Gastrocnemius medialis (tissue), 4 donors: ENCODE measurements at regions not wholly inside any gene's neighbourhood (a gene's known extent, or its start where the extent isn't known, plus 50 kb on each side); places are given as distances from the start of the nearest gene placed in this dataset.

Source experiments
- ATAC-seq, 2 donors: fragments of 150-250 bp; one replicate each; pipeline ENCODE4 v1.9.1; 2016
- DNase-seq, 2 donors: peaks; one replicate each; pipeline ENCODE4 v3.0.0-alpha.2; 2019
- H3K27ac ChIP-seq, 4 donors: fragments of 200-600 bp; sonication (generic); 1 replicate in 1 of 4; 2 replicates in 3 of 4; pipeline ENCODE4 v1.5.1; 2016 to 2018; ENCODE audit warnings: mild to moderate bottlenecking in 2 of 4, moderate library complexity in 1 of 4
- H3K27me3 ChIP-seq, 3 donors: fragments of 200-600 bp; sonication (generic) in 2 of 3; 1 replicate in 1 of 3; 2 replicates in 2 of 3; pipeline versions ENCODE4 v1.5.1 to v1.6.0; 2016 to 2019; ENCODE audit warnings: mild to moderate bottlenecking in 1 of 3, moderate library complexity in 1 of 3
- H3K36me3 ChIP-seq, 2 donors: fragments of 200-600 bp; sonication (generic) in 1 of 2; one replicate each; pipeline ENCODE4 v1.5.1; 2017 to 2018
- H3K4me1 ChIP-seq, 2 donors: fragments of 200-600 bp; sonication (generic) in 1 of 2; one replicate each; pipeline ENCODE4 v1.5.1; 2016 to 2017; ENCODE audit warnings: mild to moderate bottlenecking in 2 of 2
- H3K4me3 ChIP-seq, 4 donors: fragments of 200-600 bp; sonication (generic) in 3 of 4; 1 replicate in 1 of 4; 2 replicates in 3 of 4; pipeline ENCODE4 v1.5.1; 2016 to 2019; ENCODE audit warnings: mild to moderate bottlenecking in 2 of 4
- H3K9me3 ChIP-seq, 3 donors: fragments of 200-600 bp; sonication (generic) in 2 of 3; 1 replicate in 1 of 3; 2 replicates in 2 of 3; pipeline ENCODE4 v1.5.1; 2016 to 2019
- POLR2A ChIP-seq, 2 donors: fragments of 450-650 bp; IDR thresholded peaks; one replicate each; pipeline ENCODE4 v1.6.1; 2017; ENCODE audit warnings: antibody characterized with exemption in 2 of 2, mild to moderate bottlenecking in 2 of 2, moderate library complexity in 2 of 2
- in situ Hi-C, 4 donors: fragments of 200-750 bp; cut with MboI; loops; one replicate each; pipeline versions ENCODE4 v1.15.0 to v1.8.0; 2017; ENCODE audit warnings: low sequenced_read_pairs in 4 of 4
- intact Hi-C: fragments of 100-400 bp; cut with DNase I; formaldehyde crosslinking; loops from one replicate; pipeline ENCODE4 v1.15.1; 2023; ENCODE audit warnings: low total_unique reads
- TF ChIP-seq, protein P1 (sequence below), 5 experiments: fragments of 450-650 bp in 3 of 5; fragments of 200-600 bp in 2 of 5; sonication (generic) in 2 of 5; IDR thresholded peaks in 4 of 5; conservative IDR thresholded peaks in 1 of 5; 1 replicate in 4 of 5; 2 replicates in 1 of 5; pipeline ENCODE4 v1.5.1; 2016 to 2019; ENCODE audit warnings: antibody characterized with exemption in 5 of 5, mild to moderate bottlenecking in 3 of 5, moderate library complexity in 3 of 5

DNA sequence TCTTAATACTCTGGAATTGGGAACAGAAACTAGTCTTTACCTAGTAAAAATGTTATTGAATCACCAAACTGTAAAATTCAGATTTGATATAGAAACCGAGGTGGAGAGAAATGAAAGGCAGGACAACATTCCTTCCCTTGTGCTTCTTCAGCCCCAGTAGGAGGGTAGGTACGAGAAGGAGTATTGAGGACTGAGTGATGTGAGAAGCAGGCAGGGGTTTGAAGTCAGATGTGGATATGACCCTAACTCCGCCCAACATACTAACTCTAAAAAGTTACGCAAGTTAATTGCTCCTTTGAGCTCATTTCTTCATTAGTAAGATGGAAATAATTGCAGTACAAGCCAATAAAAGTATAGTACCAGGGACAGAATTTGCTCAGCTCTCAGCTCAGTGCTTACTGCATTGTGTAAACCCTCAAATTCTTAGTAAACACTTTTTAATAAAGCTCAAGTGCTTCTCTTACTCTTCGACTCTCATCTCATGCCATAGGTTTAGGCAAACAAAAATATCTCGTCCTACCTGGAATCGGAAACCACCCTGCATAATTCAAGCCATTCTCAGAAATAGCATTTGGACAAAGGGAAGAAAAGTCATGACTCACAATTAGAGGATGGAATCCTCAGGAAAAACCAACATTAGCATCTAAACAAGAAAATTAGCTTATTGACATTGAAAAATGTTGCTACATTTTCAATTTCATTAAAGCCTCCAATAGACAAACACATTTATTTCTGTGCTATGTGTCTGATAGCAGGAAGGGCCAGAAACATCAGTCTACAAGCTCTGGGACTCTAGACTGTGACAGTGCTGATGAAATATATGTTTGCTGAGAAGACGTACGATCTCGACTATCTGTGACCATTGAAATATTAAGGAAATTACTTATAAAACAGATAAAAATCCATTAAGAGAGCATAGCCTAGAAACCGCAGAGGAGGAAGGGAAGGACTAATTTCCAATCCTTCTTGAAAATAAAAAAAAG is 161.3 kb downstream of the HNMT start:
- no peaks in the 10 kb centered on the region for H3K4me1 ChIP-seq
- no peaks in the 10 kb centered on the region for H3K9me3 ChIP-seq
- H3K27ac ChIP-seq: no peak overlapping the region
- DNase-seq (no peak), ATAC-seq (no peak)
- in situ Hi-C loops: no loop called here
- intact Hi-C loops: no loop called here
- TF ChIP-seq POLR2A (IDR thresholded peaks at IDR 0.05): no peak
- TF ChIP-seq, protein P1, sequence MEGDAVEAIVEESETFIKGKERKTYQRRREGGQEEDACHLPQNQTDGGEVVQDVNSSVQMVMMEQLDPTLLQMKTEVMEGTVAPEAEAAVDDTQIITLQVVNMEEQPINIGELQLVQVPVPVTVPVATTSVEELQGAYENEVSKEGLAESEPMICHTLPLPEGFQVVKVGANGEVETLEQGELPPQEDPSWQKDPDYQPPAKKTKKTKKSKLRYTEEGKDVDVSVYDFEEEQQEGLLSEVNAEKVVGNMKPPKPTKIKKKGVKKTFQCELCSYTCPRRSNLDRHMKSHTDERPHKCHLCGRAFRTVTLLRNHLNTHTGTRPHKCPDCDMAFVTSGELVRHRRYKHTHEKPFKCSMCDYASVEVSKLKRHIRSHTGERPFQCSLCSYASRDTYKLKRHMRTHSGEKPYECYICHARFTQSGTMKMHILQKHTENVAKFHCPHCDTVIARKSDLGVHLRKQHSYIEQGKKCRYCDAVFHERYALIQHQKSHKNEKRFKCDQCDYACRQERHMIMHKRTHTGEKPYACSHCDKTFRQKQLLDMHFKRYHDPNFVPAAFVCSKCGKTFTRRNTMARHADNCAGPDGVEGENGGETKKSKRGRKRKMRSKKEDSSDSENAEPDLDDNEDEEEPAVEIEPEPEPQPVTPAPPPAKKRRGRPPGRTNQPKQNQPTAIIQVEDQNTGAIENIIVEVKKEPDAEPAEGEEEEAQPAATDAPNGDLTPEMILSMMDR (IDR thresholded peaks at IDR 0.05 in 4 of 5, conservative IDR thresholded peaks at IDR 0.05 in 1 of 5): no peak
- no peaks in the 10 kb centered on the region for H3K27me3 ChIP-seq
- no peaks in the 10 kb centered on the region for H3K36me3 ChIP-seq
- no peak overlapping the region for H3K4me3 ChIP-seq

DNA sequence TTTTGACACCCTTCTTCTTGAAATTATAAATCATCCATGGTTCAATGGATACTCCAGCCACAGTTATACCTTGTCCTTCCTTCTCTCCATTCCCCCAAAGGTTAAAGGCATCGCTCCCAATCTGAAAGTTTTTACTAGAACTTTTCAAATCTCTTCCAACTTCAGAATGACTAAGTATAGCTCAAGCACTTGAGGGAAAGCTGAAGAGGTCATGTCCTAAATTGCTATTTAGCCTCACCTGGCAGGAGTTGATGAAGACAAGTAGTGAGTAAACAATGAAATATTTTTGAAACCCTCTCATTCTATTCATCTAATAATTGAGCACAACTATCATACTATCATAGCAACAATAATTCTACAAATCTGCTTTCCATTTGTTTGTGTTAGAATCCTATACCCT is 167.8 kb downstream of the HNMT start:
- no peaks in the 10 kb centered on the region for H3K9me3 ChIP-seq
- H3K27me3 ChIP-seq: no peaks in the 10 kb centered on the region
- intact Hi-C loops: no loop called here
- H3K27ac ChIP-seq: no peak overlapping the region
- no peaks in the 10 kb centered on the region for H3K4me1 ChIP-seq
- H3K36me3 ChIP-seq: no peaks in the 10 kb centered on the region
- H3K4me3 ChIP-seq: no peak overlapping the region
- no peak for TF ChIP-seq POLR2A (IDR thresholded peaks at IDR 0.05)
- TF ChIP-seq, protein P1 (IDR thresholded peaks at IDR 0.05 in 4 of 5, conservative IDR thresholded peaks at IDR 0.05 in 1 of 5): no peak
- in situ Hi-C loops: no loop called here
- ATAC-seq (no peak), DNase-seq (no peak)

DNA sequence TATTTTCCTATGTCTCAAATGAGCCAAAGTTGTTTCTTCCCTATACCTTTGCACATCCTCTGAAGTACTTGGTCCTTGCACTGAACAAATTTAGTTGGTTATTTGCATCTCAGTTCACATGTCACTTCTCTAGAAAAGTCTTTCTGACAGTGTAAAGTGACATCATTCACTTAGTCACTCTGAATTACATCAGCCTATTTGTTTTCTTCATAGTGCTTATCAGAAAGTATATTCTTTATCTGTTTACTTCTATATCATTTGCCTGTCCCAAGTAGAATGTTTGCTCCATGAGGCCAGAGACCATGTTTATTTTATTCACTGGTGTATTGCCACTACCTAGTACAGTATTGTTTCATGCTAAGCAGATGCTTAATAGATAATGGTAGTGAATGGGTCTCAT is 173.7 kb downstream of the HNMT start:
- ATAC-seq (no peak), DNase-seq (no peak)
- intact Hi-C loops (no loop called here), in situ Hi-C loops (no loop called here)
- H3K4me3 ChIP-seq: no peak overlapping the region
- TF ChIP-seq POLR2A (IDR thresholded peaks at IDR 0.05): no peak
- TF ChIP-seq, protein P1 (IDR thresholded peaks at IDR 0.05 in 4 of 5, conservative IDR thresholded peaks at IDR 0.05 in 1 of 5): no peak
- H3K27ac ChIP-seq: no peak overlapping the region
- no peaks in the 10 kb centered on the region for H3K9me3 ChIP-seq
- H3K4me1 ChIP-seq: no peaks in the 10 kb centered on the region
- H3K27me3 ChIP-seq: no peaks in the 10 kb centered on the region
- no peaks in the 10 kb centered on the region for H3K36me3 ChIP-seq

DNA sequence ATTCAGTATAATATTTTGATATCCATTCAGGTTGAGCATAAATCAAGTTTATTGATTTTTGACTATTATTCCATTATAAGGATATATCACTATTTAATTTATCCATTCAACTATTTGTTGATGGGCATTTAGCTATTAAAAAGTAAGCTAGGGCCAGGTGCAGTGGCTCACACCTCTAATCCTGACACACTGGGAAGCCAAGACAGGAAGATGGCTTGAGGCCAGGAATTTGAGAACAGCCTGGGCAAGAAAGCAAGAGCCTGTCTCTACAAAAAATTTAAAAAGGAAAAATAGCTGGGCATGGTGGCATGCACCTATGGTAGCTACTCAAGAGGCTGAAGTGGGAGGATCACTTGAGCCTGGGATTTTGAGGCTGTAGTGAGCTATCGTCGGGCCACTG is 183.5 kb downstream of the HNMT start:
- in situ Hi-C loops: no loop called here

More for the DNA sequence above, 183.5 kb downstream of the HNMT start:
- DNase-seq: no peak
- no peak overlapping the region for H3K27ac ChIP-seq
- no peaks in the 10 kb centered on the region for H3K4me1 ChIP-seq
- H3K36me3 ChIP-seq: no peaks in the 10 kb centered on the region
- intact Hi-C loops: no loop called here
- no peaks in the 10 kb centered on the region for H3K9me3 ChIP-seq
- H3K27me3 ChIP-seq: no peaks in the 10 kb centered on the region
- no peak for ATAC-seq
- no peak overlapping the region for H3K4me3 ChIP-seq
- TF ChIP-seq, protein P1 (IDR thresholded peaks at IDR 0.05 in 4 of 5, conservative IDR thresholded peaks at IDR 0.05 in 1 of 5): no peak
- TF ChIP-seq POLR2A (IDR thresholded peaks at IDR 0.05): no peak
